Chondrocyte (in vitro differentiated cells): ENCODE measurements at regions not wholly inside any gene's neighbourhood (a gene's known extent, or its start where the extent isn't known, plus 50 kb on each side); places are given as distances from the start of the nearest gene placed in this dataset.

Experiments used
- DNase-seq: peaks from one replicate; pipeline ENCODE4 v3.0.0; 2021; ENCODE audit warnings: mixed read lengths, low spot score
- H3K27ac Mint-ChIP-seq: one replicate; pipeline ENCODE4 v1.8.0; 2021; ENCODE audit warnings: mild to moderate bottlenecking, moderate library complexity, mixed read lengths; ENCODE audit not compliant: unreplicated experiment
- H3K27me3 Mint-ChIP-seq: 2 replicates; pipeline ENCODE4 v1.8.0; 2021; ENCODE audit warnings: low read depth, mixed read lengths
- H3K36me3 Mint-ChIP-seq: 2 replicates; pipeline ENCODE4 v1.8.0; 2021; ENCODE audit warnings: low read depth, mixed read lengths
- H3K4me1 Mint-ChIP-seq: 2 replicates; pipeline ENCODE4 v1.8.0; 2021; ENCODE audit warnings: low read depth, mild to moderate bottlenecking, mixed read lengths
- H3K4me3 Mint-ChIP-seq: one replicate; pipeline ENCODE4 v1.8.0; 2021; ENCODE audit warnings: mild to moderate bottlenecking, moderate library complexity, mixed read lengths; ENCODE audit not compliant: unreplicated experiment
- H3K9me3 Mint-ChIP-seq: 2 replicates; pipeline ENCODE4 v1.8.0; 2021; ENCODE audit warnings: low read depth, mixed read lengths
- CTCF ChIP-seq: fragments of 200-600 bp; sonication (generic); IDR thresholded peaks from 2 replicates; pipeline ENCODE4 v1.5.0; 2021; ENCODE audit warnings: antibody characterized with exemption, mild to moderate bottlenecking, moderate library complexity

- Mint-ChIP-seq H3K27me3 (peaks cover 6% of the 10 kb centered on the region), H3K36me3 (no peaks in the 10 kb centered on the region), H3K4me1 (no peaks in the 10 kb centered on the region), H3K27ac (no peak overlapping the region), H3K4me3 (no peak overlapping the region), H3K9me3 (peaks cover 10% of the 10 kb centered on the region)
- no peak for TF ChIP-seq CTCF
- no peak for DNase-seq
Measured at GRCh38 chr18:77329651-77330050, 80.0 kb downstream of the GALR1 start.

GRCh38 chr18:77334876-77335275 lies 85.2 kb downstream of the GALR1 start:
- no peak for TF ChIP-seq CTCF
- H3K4me3 Mint-ChIP-seq, result no peak overlapping the region
- peaks cover 4% of the 10 kb centered on the region for H3K9me3 Mint-ChIP-seq
- H3K27ac Mint-ChIP-seq, result no peak overlapping the region
- no peaks in the 10 kb centered on the region for H3K4me1 Mint-ChIP-seq
- H3K36me3 Mint-ChIP-seq, result no peaks in the 10 kb centered on the region
- peaks cover 3% of the 10 kb centered on the region for H3K27me3 Mint-ChIP-seq
- DNase-seq, result no peak

- no peaks in the 10 kb centered on the region for H3K27me3 Mint-ChIP-seq
- H3K4me3 Mint-ChIP-seq, result no peak overlapping the region
- no peak overlapping the region for H3K27ac Mint-ChIP-seq
- no peak for DNase-seq
- TF ChIP-seq CTCF, result no peak
- H3K36me3 Mint-ChIP-seq, result no peaks in the 10 kb centered on the region
- H3K4me1 Mint-ChIP-seq, result no peaks in the 10 kb centered on the region
- peaks cover 4% of the 10 kb centered on the region for H3K9me3 Mint-ChIP-seq
Measured at GRCh38 chr18:77337604-77338003, 88.0 kb downstream of the GALR1 start.

- TF ChIP-seq CTCF, result no peak
- Mint-ChIP-seq H3K27ac (no peak overlapping the region), H3K4me3 (no peak overlapping the region), H3K27me3 (no peaks in the 10 kb centered on the region), H3K4me1 (no peaks in the 10 kb centered on the region), H3K9me3 (peaks cover 4% of the 10 kb centered on the region), H3K36me3 (no peaks in the 10 kb centered on the region)
- no peak for DNase-seq
Measured at GRCh38 chr18:77339093-77339492, 89.4 kb downstream of the GALR1 start.

GRCh38 chr18:77339623-77340022 lies 90.0 kb downstream of the GALR1 start:
- Mint-ChIP-seq H3K36me3 (no peaks in the 10 kb centered on the region), H3K4me3 (no peak overlapping the region), H3K4me1 (no peaks in the 10 kb centered on the region), H3K27ac (no peak overlapping the region), H3K27me3 (no peaks in the 10 kb centered on the region), H3K9me3 (peaks cover 4% of the 10 kb centered on the region)
- no peak for TF ChIP-seq CTCF
- no peak for DNase-seq
